Head of caudate nucleus (tissue), 42 donors: ENCODE measurements at regions not wholly inside any gene's neighbourhood (a gene's known extent, or its start where the extent isn't known, plus 50 kb on each side); places are given as distances from the start of the nearest gene placed in this dataset.
"Not testable (repeated sequence)": the region's sequence is repeated elsewhere in the genome, so short reads cannot be mapped to it uniquely, and the experiment has no call there.

Experiments
- DNase-seq, 42 donors: peaks; one replicate each; pipeline versions ENCODE4 v3.0.0 to v3.0.0-alpha.2; 2020 to 2021; ENCODE audit warnings: mixed read lengths in 7 of 42
- intact Hi-C: fragments of 100-400 bp; cut with DNase I; formaldehyde crosslinking; loops from one replicate; pipeline ENCODE4 v1.15.0; 2022

- peak in 1 of 42 donors; percentile 7 for DNase-seq
- intact Hi-C loops: no loop called here
Observed at GRCh38 chrX:1833656-1834360, 218.9 kb downstream of the ASMT start.

- intact Hi-C loops: no loop called here
- peak in 1 of 42 donors; percentile 9 for DNase-seq
Observed at GRCh38 chrX:1835056-1835455, 220.2 kb downstream of the ASMT start.

GRCh38 chrX:1836683-1837082 lies 221.8 kb downstream of the ASMT start:
- intact Hi-C loops: no loop called here
- no peak for DNase-seq

GRCh38 chrX:1841746-1842145 lies 226.9 kb downstream of the ASMT start:
- intact Hi-C loops: no loop called here
- DNase-seq: peak in 2 of 42 donors; percentile 7 to 23

GRCh38 chrX:1847000-1847399 lies 232.1 kb downstream of the ASMT start:
- intact Hi-C loops, DNase-seq: not testable (repeated sequence)

GRCh38 chrX:1847790-1848189 lies 232.9 kb downstream of the ASMT start:
- DNase-seq, intact Hi-C loops: not testable (repeated sequence)

- DNase-seq: no peak
- intact Hi-C loops: no loop called here
Observed at GRCh38 chrX:1851527-1851926, 236.7 kb downstream of the ASMT start.

- intact Hi-C loops: no loop called here
- no peak for DNase-seq
Observed at GRCh38 chrX:1852082-1852481, 237.2 kb downstream of the ASMT start.

- intact Hi-C loops: no loop called here
- DNase-seq: no peak
Observed at GRCh38 chrX:1853447-1853846, 238.6 kb downstream of the ASMT start.

- DNase-seq: no peak
- intact Hi-C loops: no loop called here
Observed at GRCh38 chrX:1853916-1854315, 239.1 kb downstream of the ASMT start.

- DNase-seq, intact Hi-C loops: not testable (repeated sequence)
Observed at GRCh38 chrX:1854861-1855260, 240.0 kb downstream of the ASMT start.

- intact Hi-C loops, DNase-seq: not testable (repeated sequence)
Observed at GRCh38 chrX:1859266-1859665, 244.4 kb downstream of the ASMT start.

- intact Hi-C loops: no loop called here
- peak in 1 of 42 donors; percentile 39 for DNase-seq
Observed at GRCh38 chrX:1860936-1861594, 246.2 kb downstream of the ASMT start.

GRCh38 chrX:1863995-1864394 lies 249.1 kb downstream of the ASMT start:
- not testable (repeated sequence) for DNase-seq

GRCh38 chrX:1870421-1870820 lies 255.6 kb downstream of the ASMT start:
- no peak for DNase-seq
- intact Hi-C loops: no loop called here

More at GRCh38 chrX:1863995-1864394, 249.1 kb downstream of the ASMT start:
- intact Hi-C loops: not testable (repeated sequence)

GRCh38 chrX:1871887-1872286 lies 257.0 kb downstream of the ASMT start:
- intact Hi-C loops: no loop called here
- DNase-seq: no peak

GRCh38 chrX:1873671-1874070 lies 258.8 kb downstream of the ASMT start:
- intact Hi-C loops: no loop called here
- no peak for DNase-seq

GRCh38 chrX:1874416-1874815 lies 259.6 kb downstream of the ASMT start:
- intact Hi-C loops: no loop called here
- DNase-seq: no peak

GRCh38 chrX:1874899-1875298 lies 260.0 kb downstream of the ASMT start:
- intact Hi-C loops: no loop called here
- DNase-seq: no peak

GRCh38 chrX:1876041-1876440 lies 261.2 kb downstream of the ASMT start:
- intact Hi-C loops: no loop called here
- no peak for DNase-seq

- intact Hi-C loops: no loop called here
- no peak for DNase-seq
Observed at GRCh38 chrX:1877780-1878179, 262.9 kb downstream of the ASMT start.
